ENCODE measurements at regions not wholly inside any gene's neighbourhood (a gene's known extent, or its start where the extent isn't known, plus 50 kb on each side); places are given as distances from the start of the nearest gene placed in this dataset.

DNA sequence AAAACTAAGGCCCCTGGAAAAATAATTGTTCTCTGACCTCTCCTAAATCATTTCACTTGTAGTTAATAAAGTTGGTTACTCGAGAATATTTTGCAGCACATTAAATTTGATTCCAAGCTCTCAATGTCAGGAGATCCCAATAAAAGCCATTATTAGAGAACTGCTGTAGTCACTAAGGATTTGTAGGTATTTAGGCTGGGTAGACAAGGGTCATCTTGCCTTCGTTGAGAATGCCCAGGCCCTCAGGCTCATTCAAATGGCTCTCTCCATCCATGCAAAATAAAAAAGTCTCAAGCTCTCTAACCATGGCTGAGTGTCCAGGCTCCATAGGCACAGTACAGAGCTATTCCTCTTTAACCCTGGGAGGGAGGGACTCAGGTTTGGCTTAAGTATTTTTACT lies 117.0 kb upstream of the HMGCLL1 start (continued):
- TF ChIP-seq ZNF169 (tag by site-specific recombination; IDR thresholded peaks at IDR 0.05): no peak
- no peak for TF ChIP-seq ZNF514 (tag by site-specific recombination; IDR thresholded peaks at IDR 0.05)
- TF ChIP-seq MYNN (tag by site-specific recombination; IDR thresholded peaks at IDR 0.05; ENCODE audit: borderline replicate concordance): no peak
- TF ChIP-seq ZNF837 (tag by site-specific recombination; IDR thresholded peaks at IDR 0.05): no peak
- TF ChIP-seq, protein P1, sequence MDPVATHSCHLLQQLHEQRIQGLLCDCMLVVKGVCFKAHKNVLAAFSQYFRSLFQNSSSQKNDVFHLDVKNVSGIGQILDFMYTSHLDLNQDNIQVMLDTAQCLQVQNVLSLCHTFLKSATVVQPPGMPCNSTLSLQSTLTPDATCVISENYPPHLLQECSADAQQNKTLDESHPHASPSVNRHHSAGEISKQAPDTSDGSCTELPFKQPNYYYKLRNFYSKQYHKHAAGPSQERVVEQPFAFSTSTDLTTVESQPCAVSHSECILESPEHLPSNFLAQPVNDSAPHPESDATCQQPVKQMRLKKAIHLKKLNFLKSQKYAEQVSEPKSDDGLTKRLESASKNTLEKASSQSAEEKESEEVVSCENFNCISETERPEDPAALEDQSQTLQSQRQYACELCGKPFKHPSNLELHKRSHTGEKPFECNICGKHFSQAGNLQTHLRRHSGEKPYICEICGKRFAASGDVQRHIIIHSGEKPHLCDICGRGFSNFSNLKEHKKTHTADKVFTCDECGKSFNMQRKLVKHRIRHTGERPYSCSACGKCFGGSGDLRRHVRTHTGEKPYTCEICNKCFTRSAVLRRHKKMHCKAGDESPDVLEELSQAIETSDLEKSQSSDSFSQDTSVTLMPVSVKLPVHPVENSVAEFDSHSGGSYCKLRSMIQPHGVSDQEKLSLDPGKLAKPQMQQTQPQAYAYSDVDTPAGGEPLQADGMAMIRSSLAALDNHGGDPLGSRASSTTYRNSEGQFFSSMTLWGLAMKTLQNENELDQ (tag by site-specific recombination; IDR thresholded peaks at IDR 0.05; ENCODE audit: low read depth): no peak
- TF ChIP-seq HOXA7 (CRISPR knock-in tag; IDR thresholded peaks at IDR 0.05; ENCODE audit: borderline replicate concordance): no peak
- TF ChIP-seq ZFHX2 (tag by site-specific recombination; conservative IDR thresholded peaks at IDR 0.05): no peak

DNA sequence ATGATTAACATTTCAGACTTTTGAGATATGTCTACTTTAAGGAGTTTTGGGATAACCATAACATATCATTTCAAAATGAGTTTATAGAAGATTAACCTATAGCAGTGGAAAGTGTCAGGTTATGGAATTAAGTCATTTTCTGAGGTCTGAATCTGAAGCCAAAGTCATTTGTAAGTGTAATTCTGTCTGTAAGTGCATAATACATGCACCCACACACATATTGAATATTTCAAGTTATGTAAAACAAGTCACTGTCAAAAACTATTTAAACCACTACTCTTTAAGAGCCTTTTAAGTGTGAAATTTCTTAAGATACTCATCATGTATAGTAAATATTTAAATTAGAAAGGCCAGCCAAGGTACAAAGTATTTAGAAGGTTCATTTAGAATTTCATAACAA lies 115.8 kb upstream of the HMGCLL1 start:
- TF ChIP-seq SP2 (tag by site-specific recombination; IDR thresholded peaks at IDR 0.05): no peak
- TF ChIP-seq ZNF202 (tag by site-specific recombination; IDR thresholded peaks at IDR 0.05; ENCODE audit: borderline replicate concordance): no peak
- TF ChIP-seq, protein P2, sequence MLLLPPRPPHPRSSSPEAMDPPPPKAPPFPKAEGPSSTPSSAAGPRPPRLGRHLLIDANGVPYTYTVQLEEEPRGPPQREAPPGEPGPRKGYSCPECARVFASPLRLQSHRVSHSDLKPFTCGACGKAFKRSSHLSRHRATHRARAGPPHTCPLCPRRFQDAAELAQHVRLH (tag by site-specific recombination; IDR thresholded peaks at IDR 0.05): no peak
- TF ChIP-seq ZFP3 (tag by site-specific recombination; IDR thresholded peaks at IDR 0.05; ENCODE audit: low read depth): no peak
- no peak for TF ChIP-seq SALL2 (tag by site-specific recombination; IDR thresholded peaks at IDR 0.05; ENCODE audit: borderline replicate concordance)
- no peak for TF ChIP-seq ZNF629 (tag by site-specific recombination; IDR thresholded peaks at IDR 0.05)
- no peak for TF ChIP-seq ZNF302 (tag by site-specific recombination; IDR thresholded peaks at IDR 0.05; ENCODE audit: low read depth)
- no peak for TF ChIP-seq KLF16 (tag by site-specific recombination; IDR thresholded peaks at IDR 0.05)
- no peak for TF ChIP-seq MYNN (tag by site-specific recombination; IDR thresholded peaks at IDR 0.05; ENCODE audit: borderline replicate concordance)
- TF ChIP-seq SCRT2 (tag by site-specific recombination; IDR thresholded peaks at IDR 0.05): no peak
- no peak for TF ChIP-seq PRDM1 (tag by site-specific recombination; IDR thresholded peaks at IDR 0.05)
- no peak for TF ChIP-seq ZNF132 (tag by site-specific recombination; IDR thresholded peaks at IDR 0.05; ENCODE audit: borderline replicate concordance)
- no peak for TF ChIP-seq ZNF354C (tag by site-specific recombination; IDR thresholded peaks at IDR 0.05; ENCODE audit: borderline replicate concordance, low read depth)
- TF ChIP-seq, protein P3, sequence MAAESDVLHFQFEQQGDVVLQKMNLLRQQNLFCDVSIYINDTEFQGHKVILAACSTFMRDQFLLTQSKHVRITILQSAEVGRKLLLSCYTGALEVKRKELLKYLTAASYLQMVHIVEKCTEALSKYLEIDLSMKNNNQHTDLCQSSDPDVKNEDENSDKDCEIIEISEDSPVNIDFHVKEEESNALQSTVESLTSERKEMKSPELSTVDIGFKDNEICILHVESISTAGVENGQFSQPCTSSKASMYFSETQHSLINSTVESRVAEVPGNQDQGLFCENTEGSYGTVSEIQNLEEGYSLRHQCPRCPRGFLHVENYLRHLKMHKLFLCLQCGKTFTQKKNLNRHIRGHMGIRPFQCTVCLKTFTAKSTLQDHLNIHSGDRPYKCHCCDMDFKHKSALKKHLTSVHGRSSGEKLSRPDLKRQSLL (tag by site-specific recombination; IDR thresholded peaks at IDR 0.05): no peak
- POLR2A ChIA-PET: interaction anchor here (1.0 kb wide), 1 partner anchor 15 kb away, joined by 6 read pairs; no protein-coding TSS in a partner anchor

DNA sequence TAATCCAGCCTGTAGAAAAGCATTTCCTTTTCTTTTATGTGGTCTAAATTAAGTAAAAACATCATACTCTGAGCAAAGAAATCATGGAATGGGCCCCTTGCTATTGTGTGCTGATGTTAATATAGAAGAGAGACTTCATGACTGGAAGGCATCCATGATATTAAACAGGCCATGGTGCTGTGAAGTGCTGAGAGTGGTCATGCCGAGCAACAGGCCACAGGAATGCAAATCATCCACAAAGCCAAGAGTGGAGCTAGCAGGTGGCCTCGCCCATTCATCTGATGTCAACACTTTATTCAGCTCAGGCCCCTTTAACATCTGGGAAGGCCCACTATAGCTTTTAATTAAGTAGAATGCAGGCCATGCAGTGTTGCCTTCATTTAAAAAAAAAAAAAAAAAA lies 115.2 kb upstream of the HMGCLL1 start:
- Histone ChIP-seq H3K4me3 (ENCODE audit: low read depth, low read length) (no peak overlapping the region), H3K36me3 (ENCODE audit: control insufficient read depth in 2 of 2, insufficient read depth in 1 of 2, low read length in 2 of 2) (no peaks in the 10 kb centered on the region), H3K4me1 (ENCODE audit: control insufficient read depth, insufficient read depth, low read length) (0 out of 2 replicates have a peak, but pooled peaks cover 3% of the 10 kb centered on the region), H3K27ac (ENCODE audit: extremely low read depth, low read depth, low read length) (no peak overlapping the region), H3K9me3 (ENCODE audit: control insufficient read depth, insufficient read depth, low read depth, low read length) (no peaks in the 10 kb centered on the region)
- ChIA-PET CTCF (no interaction called here), POLR2A (interaction anchor here (1.0 kb wide), 1 partner anchor 14 kb away, joined by 6 read pairs; no protein-coding TSS in a partner anchor)
- TF ChIP-seq ZNF585B (tag by site-specific recombination; IDR thresholded peaks at IDR 0.05) (no peak), ZBTB8A (tag by site-specific recombination; IDR thresholded peaks at IDR 0.05) (no peak), ZNF768 (tag by site-specific recombination; IDR thresholded peaks at IDR 0.05) (no peak), RBAK (tag by site-specific recombination; IDR thresholded peaks at IDR 0.05) (no peak), ZNF169 (tag by site-specific recombination; IDR thresholded peaks at IDR 0.05) (no peak), ZEB2 (tag by site-specific recombination; IDR thresholded peaks at IDR 0.05) (no peak), KLF16 (tag by site-specific recombination; IDR thresholded peaks at IDR 0.05) (no peak), SCRT2 (tag by site-specific recombination; IDR thresholded peaks at IDR 0.05) (peak; percentile 85), ZNF514 (tag by site-specific recombination; IDR thresholded peaks at IDR 0.05) (no peak), ZNF16 (tag by site-specific recombination; IDR thresholded peaks at IDR 0.05; ENCODE audit: low read depth) (no peak), ZNF660 (tag by site-specific recombination; IDR thresholded peaks at IDR 0.05) (0 out of 2 replicates have a peak, but pooled peaks have one; percentile 35), ZNF175 (tag by site-specific recombination; IDR thresholded peaks at IDR 0.05) (no peak), ZNF202 (tag by site-specific recombination; IDR thresholded peaks at IDR 0.05; ENCODE audit: borderline replicate concordance) (no peak)
- TF ChIP-seq, protein P4, sequence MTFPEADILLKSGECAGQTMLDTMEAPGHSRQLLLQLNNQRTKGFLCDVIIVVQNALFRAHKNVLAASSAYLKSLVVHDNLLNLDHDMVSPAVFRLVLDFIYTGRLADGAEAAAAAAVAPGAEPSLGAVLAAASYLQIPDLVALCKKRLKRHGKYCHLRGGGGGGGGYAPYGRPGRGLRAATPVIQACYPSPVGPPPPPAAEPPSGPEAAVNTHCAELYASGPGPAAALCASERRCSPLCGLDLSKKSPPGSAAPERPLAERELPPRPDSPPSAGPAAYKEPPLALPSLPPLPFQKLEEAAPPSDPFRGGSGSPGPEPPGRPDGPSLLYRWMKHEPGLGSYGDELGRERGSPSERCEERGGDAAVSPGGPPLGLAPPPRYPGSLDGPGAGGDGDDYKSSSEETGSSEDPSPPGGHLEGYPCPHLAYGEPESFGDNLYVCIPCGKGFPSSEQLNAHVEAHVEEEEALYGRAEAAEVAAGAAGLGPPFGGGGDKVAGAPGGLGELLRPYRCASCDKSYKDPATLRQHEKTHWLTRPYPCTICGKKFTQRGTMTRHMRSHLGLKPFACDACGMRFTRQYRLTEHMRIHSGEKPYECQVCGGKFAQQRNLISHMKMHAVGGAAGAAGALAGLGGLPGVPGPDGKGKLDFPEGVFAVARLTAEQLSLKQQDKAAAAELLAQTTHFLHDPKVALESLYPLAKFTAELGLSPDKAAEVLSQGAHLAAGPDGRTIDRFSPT (tag by site-specific recombination; IDR thresholded peaks at IDR 0.05): no peak

More for the DNA sequence above, 115.8 kb upstream of the HMGCLL1 start:
- Histone ChIP-seq H3K36me3 (ENCODE audit: control insufficient read depth in 2 of 2, insufficient read depth in 1 of 2, low read length in 2 of 2) (no peaks in the 10 kb centered on the region), H3K9me3 (ENCODE audit: control insufficient read depth, insufficient read depth, low read depth, low read length) (no peaks in the 10 kb centered on the region), H3K4me3 (ENCODE audit: low read depth, low read length) (no peak overlapping the region), H3K4me1 (ENCODE audit: control insufficient read depth, insufficient read depth, low read length) (0 out of 2 replicates have a peak, but pooled peaks cover 3% of the 10 kb centered on the region), H3K27ac (ENCODE audit: extremely low read depth, low read depth, low read length) (no peak overlapping the region)
- CTCF ChIA-PET: no interaction called here

Measured in HEK293 (cell line).